ENCODE measurements at regions not wholly inside any gene's neighbourhood (a gene's known extent, or its start where the extent isn't known, plus 50 kb on each side); places are given as distances from the start of the nearest gene placed in this dataset.

DNA sequence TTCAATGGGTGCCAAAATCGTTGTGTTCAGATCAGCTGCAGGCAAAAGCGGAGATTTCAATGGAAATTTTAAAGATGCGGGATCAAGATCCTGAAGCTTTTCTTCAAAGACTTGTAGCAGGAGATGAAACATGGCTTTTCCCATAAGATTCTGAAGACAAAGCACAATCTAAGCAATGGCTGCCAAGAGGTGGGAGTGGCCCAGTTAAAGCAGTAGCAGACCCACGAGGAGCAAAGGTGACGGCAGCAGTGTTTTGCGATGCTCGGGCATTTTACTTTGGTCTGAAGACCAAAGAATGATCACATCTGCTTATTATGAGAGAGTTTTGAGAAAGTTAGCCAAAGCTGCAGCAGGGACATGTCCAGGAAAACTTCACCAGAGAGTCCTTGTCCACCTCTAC lies 222.9 kb downstream of the DSC3 start:
- dilution Hi-C loops (cut with MboI; ENCODE audit: extremely low pct_ligation_motif_present, low sequenced_read_pairs): no loop called here

DNA sequence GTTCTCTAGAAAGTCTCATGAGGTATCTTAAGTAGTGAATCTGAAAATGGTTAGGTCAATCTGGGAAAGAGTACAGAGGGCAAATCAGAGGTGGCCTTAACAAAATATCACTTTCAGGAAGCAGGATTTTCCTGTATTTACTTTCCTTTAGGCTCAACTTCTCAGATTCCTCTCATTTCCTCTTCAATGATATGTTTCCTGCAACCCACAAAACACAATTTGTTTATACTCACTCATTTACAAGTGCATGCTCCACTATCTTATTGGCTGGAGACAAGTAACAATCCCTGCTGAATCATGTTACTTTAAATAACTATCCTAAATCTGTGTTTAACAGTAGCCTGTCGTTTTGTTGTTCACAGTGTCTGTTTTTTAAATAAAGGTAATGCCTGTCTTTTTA lies 228.1 kb downstream of the DSC3 start:
- FAIRE-seq (no peak), DNase-seq (ENCODE audit: low read depth, low spot score) (no peak)
- Histone ChIP-seq H3K4me1 (ENCODE audit: control insufficient read depth, extremely low read depth, insufficient read depth, low read length) (no peaks in the 10 kb centered on the region), H3K79me2 (ENCODE audit: control insufficient read depth, insufficient read depth, low read length) (no peaks in the 10 kb centered on the region), H3K27ac (ENCODE audit: control insufficient read depth, insufficient read depth, low read length) (no peak overlapping the region), H3K36me3 (ENCODE audit: control insufficient read depth in 2 of 2, extremely low read depth in 1 of 2, insufficient read depth in 2 of 2, low read length in 2 of 2) (no peaks in the 10 kb centered on the region), H3K4me2 (ENCODE audit: control insufficient read depth, extremely low read depth, insufficient read depth, low read depth, low read length) (no peak overlapping the region), H4K20me1 (ENCODE audit: control insufficient read depth, extremely low read depth, insufficient read depth, low read length) (no peaks in the 10 kb centered on the region), H2AFZ (ENCODE audit: control insufficient read depth, low read length) (no peak overlapping the region), H3K27me3 (ENCODE audit: control insufficient read depth, extremely low read depth, insufficient read depth, low read length) (no peaks in the 10 kb centered on the region), H3K9me1 (ENCODE audit: control insufficient read depth, extremely low read depth, insufficient read depth, low read length) (no peaks in the 10 kb centered on the region), H3K9me3 (ENCODE audit: control insufficient read depth, low read depth, low read length) (no peaks in the 10 kb centered on the region), H3K4me3 (ENCODE audit: control insufficient read depth in 2 of 3, extremely low read depth in 1 of 3, insufficient read depth in 2 of 3, low read depth in 1 of 3, low read length in 3 of 3) (no peak overlapping the region), H3K9ac (ENCODE audit: control insufficient read depth, extremely low read depth, insufficient read depth, low read length) (no peak overlapping the region)
- dilution Hi-C loops (cut with MboI; ENCODE audit: extremely low pct_ligation_motif_present, low sequenced_read_pairs): no loop called here
- TF ChIP-seq EZH2 (IDR thresholded peaks at IDR 0.05; ENCODE audit: low read length) (no peak), CTCF (optimal IDR thresholded peaks at IDR 0.05 in 1 of 3, IDR thresholded peaks at IDR 0.05 in 1 of 3, conservative IDR thresholded peaks at IDR 0.05 in 1 of 3; ENCODE audit: extremely low read depth in 1 of 3, insufficient read depth in 2 of 3, low read length in 3 of 3) (no peak)

More for the DNA sequence above, 222.9 kb downstream of the DSC3 start:
- no peak for TF ChIP-seq CTCF (optimal IDR thresholded peaks at IDR 0.05 in 1 of 3, IDR thresholded peaks at IDR 0.05 in 1 of 3, conservative IDR thresholded peaks at IDR 0.05 in 1 of 3; ENCODE audit: extremely low read depth in 1 of 3, insufficient read depth in 2 of 3, low read length in 3 of 3)
- TF ChIP-seq EZH2 (IDR thresholded peaks at IDR 0.05; ENCODE audit: low read length): no peak
- Histone ChIP-seq H3K4me1 (ENCODE audit: control insufficient read depth, extremely low read depth, insufficient read depth, low read length) (no peaks in the 10 kb centered on the region), H3K9me1 (ENCODE audit: control insufficient read depth, extremely low read depth, insufficient read depth, low read length) (no peaks in the 10 kb centered on the region), H3K4me2 (ENCODE audit: control insufficient read depth, extremely low read depth, insufficient read depth, low read depth, low read length) (no peak overlapping the region), H3K4me3 (ENCODE audit: control insufficient read depth in 2 of 3, extremely low read depth in 1 of 3, insufficient read depth in 2 of 3, low read depth in 1 of 3, low read length in 3 of 3) (no peak overlapping the region), H3K9ac (ENCODE audit: control insufficient read depth, extremely low read depth, insufficient read depth, low read length) (no peak overlapping the region), H3K9me3 (ENCODE audit: control insufficient read depth, low read depth, low read length) (no peaks in the 10 kb centered on the region), H3K27ac (ENCODE audit: control insufficient read depth, insufficient read depth, low read length) (no peak overlapping the region), H3K36me3 (ENCODE audit: control insufficient read depth in 2 of 2, extremely low read depth in 1 of 2, insufficient read depth in 2 of 2, low read length in 2 of 2) (no peaks in the 10 kb centered on the region), H3K27me3 (ENCODE audit: control insufficient read depth, extremely low read depth, insufficient read depth, low read length) (no peaks in the 10 kb centered on the region), H2AFZ (ENCODE audit: control insufficient read depth, low read length) (no peak overlapping the region), H4K20me1 (ENCODE audit: control insufficient read depth, extremely low read depth, insufficient read depth, low read length) (no peaks in the 10 kb centered on the region), H3K79me2 (ENCODE audit: control insufficient read depth, insufficient read depth, low read length) (no peaks in the 10 kb centered on the region)
- no peak for FAIRE-seq
- no peak for DNase-seq (ENCODE audit: low read depth, low spot score)

All from keratinocyte (primary cell).